Iris pigment epithelial cell (primary cell): ENCODE measurements at regions not wholly inside any gene's neighbourhood (a gene's known extent, or its start where the extent isn't known, plus 50 kb on each side); places are given as distances from the start of the nearest gene placed in this dataset.

Experiments
- DNase-seq: peaks from one replicate; pipeline ENCODE4 v3.0.0-alpha.2; 2011; ENCODE audit warnings: low read depth

- DNase-seq: peak; percentile 84
These were observed 653.1 kb upstream of the KLF4 start for GRCh38 chr9:108142504-108143201.

GRCh38 chr9:108142142-108142503 lies 652.6 kb upstream of the KLF4 start:
- DNase-seq: no peak

GRCh38 chr9:108139900-108140299 lies 650.3 kb upstream of the KLF4 start:
- no peak for DNase-seq

- DNase-seq: no peak
These were observed 648.9 kb upstream of the KLF4 start for GRCh38 chr9:108138516-108138915.

- no peak for DNase-seq
These were observed 647.1 kb upstream of the KLF4 start for GRCh38 chr9:108136656-108137055.

GRCh38 chr9:108134486-108135128 lies 645.0 kb upstream of the KLF4 start:
- DNase-seq: no peak

- no peak for DNase-seq
These were observed 644.1 kb upstream of the KLF4 start for GRCh38 chr9:108133680-108134079.

GRCh38 chr9:108133101-108133500 lies 643.5 kb upstream of the KLF4 start:
- no peak for DNase-seq

GRCh38 chr9:108130905-108131304 lies 641.3 kb upstream of the KLF4 start:
- no peak for DNase-seq

- no peak for DNase-seq
These were observed 636.1 kb upstream of the KLF4 start for GRCh38 chr9:108125625-108126024.

GRCh38 chr9:108119530-108120113 lies 630.1 kb upstream of the KLF4 start:
- DNase-seq: no peak

- no peak for DNase-seq
These were observed 628.2 kb upstream of the KLF4 start for GRCh38 chr9:108117795-108118194.

- no peak for DNase-seq
These were observed 627.7 kb upstream of the KLF4 start for GRCh38 chr9:108117306-108117705.

GRCh38 chr9:108113596-108113995 lies 624.0 kb upstream of the KLF4 start:
- DNase-seq: no peak

- DNase-seq: no peak
These were observed 620.5 kb upstream of the KLF4 start for GRCh38 chr9:108109927-108110690.

- no peak for DNase-seq
These were observed 619.4 kb upstream of the KLF4 start for GRCh38 chr9:108108852-108109448.

- no peak for DNase-seq
These were observed 618.8 kb upstream of the KLF4 start for GRCh38 chr9:108108280-108108851.

- DNase-seq: no peak
These were observed 616.3 kb upstream of the KLF4 start for GRCh38 chr9:108105885-108106284.

- no peak for DNase-seq
These were observed 615.4 kb upstream of the KLF4 start for GRCh38 chr9:108104991-108105390.

GRCh38 chr9:108103046-108103693 lies 613.6 kb upstream of the KLF4 start:
- DNase-seq: peak; percentile 46

GRCh38 chr9:108101410-108101809 lies 611.8 kb upstream of the KLF4 start:
- no peak for DNase-seq

GRCh38 chr9:108100571-108100970 lies 611.0 kb upstream of the KLF4 start:
- no peak for DNase-seq
